ENCODE measurements at regions not wholly inside any gene's neighbourhood (a gene's known extent, or its start where the extent isn't known, plus 50 kb on each side); places are given as distances from the start of the nearest gene placed in this dataset.
A peak's percentile ranks its signal among the peaks of the same experiment; 100 is the strongest.
"Not testable (repeated sequence)": the region's sequence is repeated elsewhere in the genome, so short reads cannot be mapped to it uniquely, and the experiment has no call there.

GRCh38 chr4:163681208-163681821 is 186.8 kb downstream of the TMA16 start:
- ChIA-PET POLR2A (no interaction called here), CTCF (interaction anchor here (0.6 to 7.6 kb wide), 11 partner anchors 8 to 161 kb away, joined by 3 to 173 read pairs (median 5); no protein-coding TSS in a partner anchor)
- no CpG with 5 or more reads among the region's 2 CpGs for WGBS (ENCODE audit: insufficient coverage)
- no peaks in the 10 kb centered on the region for H3K4me1 ChIP-seq (ENCODE audit: control extremely low read depth in 1 of 4, control insufficient read depth in 4 of 4, insufficient read depth in 4 of 4, low read length in 3 of 4)
- no peaks in the 10 kb centered on the region for H3K36me3 ChIP-seq (ENCODE audit: control insufficient read depth in 4 of 4, insufficient read depth in 4 of 4, low read length in 3 of 4)
- no peak overlapping the region for H3K4me3 ChIP-seq (ENCODE audit: control insufficient read depth in 1 of 7, extremely low read depth in 1 of 7, insufficient read depth in 4 of 7, low read depth in 2 of 7, low read length in 6 of 7)
- H3K9me3 ChIP-seq (ENCODE audit: control extremely low read depth in 1 of 5, control insufficient read depth in 4 of 5, insufficient read depth in 2 of 5, low read depth in 1 of 5, low read length in 4 of 5), result no peaks in the 10 kb centered on the region
- no peaks in the 10 kb centered on the region for H3K27me3 ChIP-seq (replicated peaks in 2 of 5; ENCODE audit: control insufficient read depth in 4 of 5, insufficient read depth in 5 of 5, low read length in 4 of 5)
- H3K27ac ChIP-seq (ENCODE audit: insufficient read depth in 1 of 2, low read depth in 1 of 2, low read length in 2 of 2, poor library complexity in 1 of 2, severe bottlenecking in 2 of 2), result no peak overlapping the region
- peak; percentile 72 to 81 (median 75) for DNase-seq

DNA sequence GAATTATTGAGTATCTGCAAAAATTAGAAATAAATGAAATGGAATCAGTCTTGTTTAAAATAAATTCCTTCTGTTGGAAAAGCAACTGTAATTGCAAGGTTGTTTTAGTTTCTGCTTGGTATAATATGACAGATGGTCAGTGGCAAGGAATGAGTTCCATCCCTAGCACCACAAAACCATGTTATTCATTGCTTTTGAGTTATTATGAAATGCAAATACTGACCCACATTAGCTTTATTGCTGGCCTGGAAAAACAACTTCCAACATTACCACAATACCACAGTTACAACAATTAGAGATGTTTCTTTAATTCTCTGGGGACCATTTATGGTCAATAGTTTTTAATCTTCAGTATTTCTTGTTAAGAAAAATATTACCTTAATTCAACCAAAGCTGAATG is 194.4 kb downstream of the TMA16 start:
- Histone ChIP-seq H3K4me1 (ENCODE audit: control extremely low read depth in 1 of 4, control insufficient read depth in 4 of 4, insufficient read depth in 4 of 4, low read length in 3 of 4) (peaks cover 0 to 2% (median 0%) of the 10 kb centered on the region in 4 experiments), H3K27ac (ENCODE audit: insufficient read depth in 1 of 2, low read depth in 1 of 2, low read length in 2 of 2, poor library complexity in 1 of 2, severe bottlenecking in 2 of 2) (no peak overlapping the region), H3K9me3 (ENCODE audit: control extremely low read depth in 1 of 5, control insufficient read depth in 4 of 5, insufficient read depth in 2 of 5, low read depth in 1 of 5, low read length in 4 of 5) (no peaks in the 10 kb centered on the region), H3K4me3 (ENCODE audit: control insufficient read depth in 1 of 7, extremely low read depth in 1 of 7, insufficient read depth in 4 of 7, low read depth in 2 of 7, low read length in 6 of 7) (no peak overlapping the region), H3K36me3 (ENCODE audit: control insufficient read depth in 4 of 4, insufficient read depth in 4 of 4, low read length in 3 of 4) (no peaks in the 10 kb centered on the region), H3K27me3 (replicated peaks in 2 of 5; ENCODE audit: control insufficient read depth in 4 of 5, insufficient read depth in 5 of 5, low read length in 4 of 5) (no peaks in the 10 kb centered on the region)
- ChIA-PET POLR2A (no interaction called here), CTCF (interaction anchor here (1.5 to 3.2 kb wide), 2 partner anchors 11 to 134 kb away, joined by 3 to 14 read pairs; no protein-coding TSS in a partner anchor)
- no peak for DNase-seq

- Histone ChIP-seq H3K27me3 (replicated peaks in 2 of 5; ENCODE audit: control insufficient read depth in 4 of 5, insufficient read depth in 5 of 5, low read length in 4 of 5) (no peaks in the 10 kb centered on the region), H3K27ac (ENCODE audit: insufficient read depth in 1 of 2, low read depth in 1 of 2, low read length in 2 of 2, poor library complexity in 1 of 2, severe bottlenecking in 2 of 2) (no peak overlapping the region), H3K4me1 (ENCODE audit: control extremely low read depth in 1 of 4, control insufficient read depth in 4 of 4, insufficient read depth in 4 of 4, low read length in 3 of 4) (peaks cover 0 to 2% (median 0%) of the 10 kb centered on the region in 4 experiments), H3K9me3 (ENCODE audit: control extremely low read depth in 1 of 5, control insufficient read depth in 4 of 5, insufficient read depth in 2 of 5, low read depth in 1 of 5, low read length in 4 of 5) (peaks cover 0 to 4% (median 0%) of the 10 kb centered on the region in 5 experiments), H3K4me3 (ENCODE audit: control insufficient read depth in 1 of 7, extremely low read depth in 1 of 7, insufficient read depth in 4 of 7, low read depth in 2 of 7, low read length in 6 of 7) (no peak overlapping the region), H3K36me3 (ENCODE audit: control insufficient read depth in 4 of 4, insufficient read depth in 4 of 4, low read length in 3 of 4) (no peaks in the 10 kb centered on the region)
- CTCF ChIA-PET, result interaction anchor here (0.8 to 4.2 kb wide), 4 partner anchors 12 to 209 kb away, joined by 3 to 16 read pairs (median 4); no protein-coding TSS in a partner anchor
- DNase-seq, result no peak
- POLR2A ChIA-PET, result no interaction called here
Observed at GRCh38 chr4:163693211-163693610, 198.7 kb downstream of the TMA16 start.

- H3K4me1 ChIP-seq (ENCODE audit: control extremely low read depth in 1 of 4, control insufficient read depth in 4 of 4, insufficient read depth in 4 of 4, low read length in 3 of 4), result peaks cover 0 to 2% (median 0%) of the 10 kb centered on the region in 4 experiments
- H3K27ac ChIP-seq (ENCODE audit: insufficient read depth in 1 of 2, low read depth in 1 of 2, low read length in 2 of 2, poor library complexity in 1 of 2, severe bottlenecking in 2 of 2), result no peak overlapping the region
- no CpG with 5 or more reads among the region's 4 CpGs for WGBS (ENCODE audit: insufficient coverage)
- ChIA-PET POLR2A (no interaction called here), CTCF (interaction anchor here (0.9 to 4.2 kb wide), 3 partner anchors 12 to 144 kb away, joined by 3 to 16 read pairs (median 4); no protein-coding TSS in a partner anchor)
- no peak overlapping the region for H3K4me3 ChIP-seq (ENCODE audit: control insufficient read depth in 1 of 7, extremely low read depth in 1 of 7, insufficient read depth in 4 of 7, low read depth in 2 of 7, low read length in 6 of 7)
- DNase-seq, result no peak
- H3K9me3 ChIP-seq (ENCODE audit: control extremely low read depth in 1 of 5, control insufficient read depth in 4 of 5, insufficient read depth in 2 of 5, low read depth in 1 of 5, low read length in 4 of 5), result peaks cover 0 to 4% (median 0%) of the 10 kb centered on the region in 5 experiments
- H3K36me3 ChIP-seq (ENCODE audit: control insufficient read depth in 4 of 4, insufficient read depth in 4 of 4, low read length in 3 of 4), result no peaks in the 10 kb centered on the region
- no peaks in the 10 kb centered on the region for H3K27me3 ChIP-seq (replicated peaks in 2 of 5; ENCODE audit: control insufficient read depth in 4 of 5, insufficient read depth in 5 of 5, low read length in 4 of 5)
Observed at GRCh38 chr4:163693776-163694175, 199.3 kb downstream of the TMA16 start.

DNA sequence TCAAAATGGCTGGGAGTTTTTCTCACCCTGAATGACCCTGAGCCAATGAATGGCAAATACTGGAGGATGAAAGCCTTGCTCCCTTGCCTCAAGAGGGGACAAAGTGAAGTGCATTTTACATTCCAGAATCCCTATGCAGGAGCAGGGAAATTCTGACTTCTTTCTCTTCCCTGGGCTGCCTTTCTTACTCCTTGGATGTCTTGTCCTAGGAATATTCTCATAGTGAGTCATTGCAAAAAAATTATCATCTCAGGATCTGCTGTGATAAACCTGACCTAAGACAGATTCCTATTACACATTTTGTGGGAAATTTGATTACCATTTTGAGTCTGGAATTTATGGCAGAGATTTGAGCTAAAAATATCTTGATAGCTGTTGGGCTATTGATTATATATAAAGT is 199.9 kb downstream of the TMA16 start:
- no peak for DNase-seq
- no peaks in the 10 kb centered on the region for H3K36me3 ChIP-seq (ENCODE audit: control insufficient read depth in 4 of 4, insufficient read depth in 4 of 4, low read length in 3 of 4)
- H3K27ac ChIP-seq (ENCODE audit: insufficient read depth in 1 of 2, low read depth in 1 of 2, low read length in 2 of 2, poor library complexity in 1 of 2, severe bottlenecking in 2 of 2), result no peak overlapping the region
- peaks cover 0 to 2% (median 0%) of the 10 kb centered on the region in 4 experiments for H3K4me1 ChIP-seq (ENCODE audit: control extremely low read depth in 1 of 4, control insufficient read depth in 4 of 4, insufficient read depth in 4 of 4, low read length in 3 of 4)
- H3K9me3 ChIP-seq (ENCODE audit: control extremely low read depth in 1 of 5, control insufficient read depth in 4 of 5, insufficient read depth in 2 of 5, low read depth in 1 of 5, low read length in 4 of 5), result peaks cover 0 to 4% (median 0%) of the 10 kb centered on the region in 5 experiments
- H3K4me3 ChIP-seq (ENCODE audit: control insufficient read depth in 1 of 7, extremely low read depth in 1 of 7, insufficient read depth in 4 of 7, low read depth in 2 of 7, low read length in 6 of 7), result no peak overlapping the region
- no peaks in the 10 kb centered on the region for H3K27me3 ChIP-seq (replicated peaks in 2 of 5; ENCODE audit: control insufficient read depth in 4 of 5, insufficient read depth in 5 of 5, low read length in 4 of 5)
- ChIA-PET CTCF (interaction anchor here (1.1 kb wide), 1 partner anchor 16 kb away, joined by 3 read pairs; no protein-coding TSS in a partner anchor), POLR2A (no interaction called here)

DNA sequence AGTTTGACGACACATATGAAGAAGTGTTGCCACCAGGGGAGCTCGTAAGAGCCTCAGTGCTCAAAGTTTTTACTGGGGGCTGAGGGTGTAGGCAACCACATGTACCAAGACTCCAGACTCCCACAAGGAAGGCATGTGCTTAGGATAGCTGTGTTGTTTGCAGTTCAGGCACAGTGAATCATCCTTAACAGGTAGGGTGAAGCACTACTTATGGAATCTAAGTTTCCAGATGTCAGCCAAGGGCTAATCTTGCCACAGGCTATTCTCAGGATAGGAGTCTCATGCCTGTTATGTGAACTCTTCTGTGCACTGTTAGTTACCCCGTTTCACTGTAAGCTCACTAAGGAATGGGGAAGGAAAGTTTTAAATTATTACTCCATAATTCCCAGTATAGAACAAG is 202.6 kb downstream of the TMA16 start:
- CTCF ChIA-PET, result no interaction called here
- DNase-seq, result no peak
- H3K27ac ChIP-seq (ENCODE audit: insufficient read depth in 1 of 2, low read depth in 1 of 2, low read length in 2 of 2, poor library complexity in 1 of 2, severe bottlenecking in 2 of 2), result no peak overlapping the region
- H3K4me1 ChIP-seq (ENCODE audit: control extremely low read depth in 1 of 4, control insufficient read depth in 4 of 4, insufficient read depth in 4 of 4, low read length in 3 of 4), result peaks cover 0 to 2% (median 0%) of the 10 kb centered on the region in 4 experiments
- H3K4me3 ChIP-seq (ENCODE audit: control insufficient read depth in 1 of 7, extremely low read depth in 1 of 7, insufficient read depth in 4 of 7, low read depth in 2 of 7, low read length in 6 of 7), result no peak overlapping the region
- no peaks in the 10 kb centered on the region for H3K27me3 ChIP-seq (replicated peaks in 2 of 5; ENCODE audit: control insufficient read depth in 4 of 5, insufficient read depth in 5 of 5, low read length in 4 of 5)
- POLR2A ChIA-PET, result no interaction called here
- 93% methylated on average over 2 of the region's 3 CpGs for WGBS (ENCODE audit: insufficient coverage)
- no peaks in the 10 kb centered on the region for H3K36me3 ChIP-seq (ENCODE audit: control insufficient read depth in 4 of 4, insufficient read depth in 4 of 4, low read length in 3 of 4)
- peaks cover 0 to 4% (median 0%) of the 10 kb centered on the region in 5 experiments for H3K9me3 ChIP-seq (ENCODE audit: control extremely low read depth in 1 of 5, control insufficient read depth in 4 of 5, insufficient read depth in 2 of 5, low read depth in 1 of 5, low read length in 4 of 5)

GRCh38 chr4:163700383-163700782 is 205.9 kb downstream of the TMA16 start:
- POLR2A ChIA-PET; H3K36me3 ChIP-seq (ENCODE audit: control insufficient read depth in 4 of 4, insufficient read depth in 4 of 4, low read length in 3 of 4); H3K27me3 ChIP-seq (replicated peaks in 2 of 5; ENCODE audit: control insufficient read depth in 4 of 5, insufficient read depth in 5 of 5, low read length in 4 of 5); H3K4me1 ChIP-seq (ENCODE audit: control extremely low read depth in 1 of 4, control insufficient read depth in 4 of 4, insufficient read depth in 4 of 4, low read length in 3 of 4); H3K9me3 ChIP-seq (ENCODE audit: control extremely low read depth in 1 of 5, control insufficient read depth in 4 of 5, insufficient read depth in 2 of 5, low read depth in 1 of 5, low read length in 4 of 5); H3K4me3 ChIP-seq (ENCODE audit: control insufficient read depth in 1 of 7, extremely low read depth in 1 of 7, insufficient read depth in 4 of 7, low read depth in 2 of 7, low read length in 6 of 7); DNase-seq; H3K27ac ChIP-seq (ENCODE audit: insufficient read depth in 1 of 2, low read depth in 1 of 2, low read length in 2 of 2, poor library complexity in 1 of 2, severe bottlenecking in 2 of 2): not testable (repeated sequence)
- CTCF ChIA-PET, result interaction anchor here (1.5 kb wide), 1 partner anchor 144 kb away, joined by 3 read pairs; no protein-coding TSS in a partner anchor
- no CpG with 5 or more reads among the region's 4 CpGs for WGBS (ENCODE audit: insufficient coverage)

All from common myeloid progenitor, CD34-positive (primary cell).